22Rv1 (cell line): ENCODE measurements at regions not wholly inside any gene's neighbourhood (a gene's known extent, or its start where the extent isn't known, plus 50 kb on each side); places are given as distances from the start of the nearest gene placed in this dataset.

Experiments used
- ZFX ChIP-seq: fragments of 450-650 bp; IDR thresholded peaks from 2 replicates; pipeline ENCODE4 v1.6.1; 2017; ENCODE audit warnings: antibody characterized with exemption, borderline replicate concordance
- TF ChIP-seq, protein P1 (sequence below): fragments of 450-650 bp; IDR thresholded peaks from 2 replicates; pipeline ENCODE4 v1.5.1; 2017; ENCODE audit warnings: mild to moderate bottlenecking

- TF ChIP-seq, protein P1, sequence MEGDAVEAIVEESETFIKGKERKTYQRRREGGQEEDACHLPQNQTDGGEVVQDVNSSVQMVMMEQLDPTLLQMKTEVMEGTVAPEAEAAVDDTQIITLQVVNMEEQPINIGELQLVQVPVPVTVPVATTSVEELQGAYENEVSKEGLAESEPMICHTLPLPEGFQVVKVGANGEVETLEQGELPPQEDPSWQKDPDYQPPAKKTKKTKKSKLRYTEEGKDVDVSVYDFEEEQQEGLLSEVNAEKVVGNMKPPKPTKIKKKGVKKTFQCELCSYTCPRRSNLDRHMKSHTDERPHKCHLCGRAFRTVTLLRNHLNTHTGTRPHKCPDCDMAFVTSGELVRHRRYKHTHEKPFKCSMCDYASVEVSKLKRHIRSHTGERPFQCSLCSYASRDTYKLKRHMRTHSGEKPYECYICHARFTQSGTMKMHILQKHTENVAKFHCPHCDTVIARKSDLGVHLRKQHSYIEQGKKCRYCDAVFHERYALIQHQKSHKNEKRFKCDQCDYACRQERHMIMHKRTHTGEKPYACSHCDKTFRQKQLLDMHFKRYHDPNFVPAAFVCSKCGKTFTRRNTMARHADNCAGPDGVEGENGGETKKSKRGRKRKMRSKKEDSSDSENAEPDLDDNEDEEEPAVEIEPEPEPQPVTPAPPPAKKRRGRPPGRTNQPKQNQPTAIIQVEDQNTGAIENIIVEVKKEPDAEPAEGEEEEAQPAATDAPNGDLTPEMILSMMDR, result no peak
- TF ChIP-seq ZFX, result no peak
These were observed 65.5 kb upstream of the GNPDA2 start for GRCh38 chr4:44791831-44792230.
